ENCODE measurements at regions not wholly inside any gene's neighbourhood (a gene's known extent, or its start where the extent isn't known, plus 50 kb on each side); places are given as distances from the start of the nearest gene placed in this dataset.
A peak's percentile ranks its signal among the peaks of the same experiment; 100 is the strongest.

GRCh38 chr2:240212425-240213225, 72.2 kb upstream of the OTOS start:
- Histone ChIP-seq H3K4me3 (no peak overlapping the region), H3K9me3 (no peaks in the 10 kb centered on the region), H3K36me3 (no peaks in the 10 kb centered on the region), H3K27ac (no peak overlapping the region), H3K27me3 (peaks cover 0 to 2% (median 0%) of the 10 kb centered on the region in 9 donors), H3K4me1 (no peaks in the 10 kb centered on the region)
- intact Hi-C loops (cut with DNase I), result no loop called here
- 87 to 92% (median 89%) methylated on average over 17 of the region's 17 CpGs for WGBS, 4 donors
- TF ChIP-seq CTCF (IDR thresholded peaks at IDR 0.05) (no peak), POLR2A (IDR thresholded peaks at IDR 0.05) (no peak)
- no peak for ATAC-seq
- peak in 1 of 5 donors; percentile 13 for DNase-seq

GRCh38 chr2:240213226-240213475, 72.7 kb upstream of the OTOS start:
- Histone ChIP-seq H3K27me3 (peaks cover 0 to 2% (median 0%) of the 10 kb centered on the region in 9 donors), H3K4me1 (no peaks in the 10 kb centered on the region), H3K36me3 (no peaks in the 10 kb centered on the region), H3K27ac (no peak overlapping the region), H3K9me3 (no peaks in the 10 kb centered on the region), H3K4me3 (no peak overlapping the region)
- intact Hi-C loops (cut with DNase I), result no loop called here
- WGBS, 4 donors, result 79 to 87% (median 82%) methylated on average over 5 to 6 of the region's 6 CpGs
- ATAC-seq (peak in 2 of 4 donors; percentile 4 to 29), DNase-seq (peak in 1 of 5 donors; percentile 29)
- TF ChIP-seq POLR2A (IDR thresholded peaks at IDR 0.05) (no peak), CTCF (IDR thresholded peaks at IDR 0.05) (no peak)

- peaks cover 0 to 2% (median 0%) of the 10 kb centered on the region in 9 donors for H3K27me3 ChIP-seq
- H3K4me1 ChIP-seq, result no peaks in the 10 kb centered on the region
- DNase-seq, result peak in 2 of 5 donors; percentile 9 to 58
- H3K27ac ChIP-seq, result no peak overlapping the region
- ATAC-seq, result peak in 1 of 4 donors; percentile 38
- no peak overlapping the region for H3K4me3 ChIP-seq
- H3K9me3 ChIP-seq, result no peaks in the 10 kb centered on the region
- no peak for TF ChIP-seq CTCF (IDR thresholded peaks at IDR 0.05)
- TF ChIP-seq POLR2A (IDR thresholded peaks at IDR 0.05), result no peak
- intact Hi-C loops (cut with DNase I), result no loop called here
- WGBS, 4 donors, result 71 to 75% (median 73%) methylated on average over 19 to 22 of the region's 22 CpGs
- no peaks in the 10 kb centered on the region for H3K36me3 ChIP-seq
These were observed 73.3 kb upstream of the OTOS start for GRCh38 chr2:240213476-240214421.

Measured in heart left ventricle (tissue), 16 donors.